SU-DHL-6 (cell line): ENCODE measurements at regions not wholly inside any gene's neighbourhood (a gene's known extent, or its start where the extent isn't known, plus 50 kb on each side); places are given as distances from the start of the nearest gene placed in this dataset.
"Not testable (repeated sequence)": the region's sequence is repeated elsewhere in the genome, so short reads cannot be mapped to it uniquely, and the experiment has no call there.

Experiments
- H2AFZ ChIP-seq: fragments of 200-600 bp; sonication (generic); 2 replicates; pipeline ENCODE4 v1.6.1; 2014; ENCODE audit warnings: low read depth, mild to moderate bottlenecking, moderate library complexity, mixed read lengths, antibody characterized with exemption, low read length; ENCODE audit not compliant: severe bottlenecking
- H3F3A ChIP-seq: fragments of 200-600 bp; shearing (Covaris generic); 2 replicates; pipeline ENCODE4 v1.6.0; 2016; ENCODE audit warnings: antibody characterized with exemption, mild to moderate bottlenecking; ENCODE audit not compliant: insufficient read depth
- H3K27ac ChIP-seq: fragments of 200-600 bp; sonication (generic); 2 replicates; pipeline ENCODE4 v1.5.1; 2016; ENCODE audit warnings: low read depth, mild to moderate bottlenecking, low read length, moderate library complexity, mixed read lengths
- H3K27me3 ChIP-seq: fragments of 200-600 bp; sonication (generic), shearing (Covaris generic); 2 replicates; pipeline ENCODE4 v1.6.0; 2014; ENCODE audit warnings: mild to moderate bottlenecking, low read length
- H3K36me3 ChIP-seq: fragments of 200-600 bp; sonication (generic); 2 replicates; pipeline ENCODE4 v1.6.1; 2014; ENCODE audit warnings: mild to moderate bottlenecking, low read length, mixed read lengths
- H3K4me2 ChIP-seq: fragments of 300-600, 200-600 bp; shearing (Covaris generic), sonication (generic); 2 replicates; pipeline ENCODE4 v1.6.0; 2014; ENCODE audit warnings: low read length, low read depth, mild to moderate bottlenecking; ENCODE audit not compliant: poor library complexity, severe bottlenecking
- H3K4me3 ChIP-seq: fragments of 200-600 bp; sonication (generic); 2 replicates; pipeline ENCODE4 v1.5.1; 2014; ENCODE audit warnings: antibody characterized with exemption, low read length, mild to moderate bottlenecking, mixed read lengths; ENCODE audit not compliant: insufficient read depth, poor library complexity, severe bottlenecking
- H3K79me2 ChIP-seq: fragments of 200-600 bp; sonication (generic); 2 replicates; pipeline ENCODE4 v1.6.1; 2014; ENCODE audit warnings: mild to moderate bottlenecking, low read length, moderate library complexity; ENCODE audit not compliant: insufficient read depth
- H3K9ac ChIP-seq: fragments of 200-600 bp; sonication (generic); 2 replicates; pipeline ENCODE4 v1.7.0; 2014; ENCODE audit warnings: mild to moderate bottlenecking, low read length
- H3K9me2 ChIP-seq: fragments of 200-600 bp; sonication (generic); replicated peaks from 2 replicates; pipeline ENCODE4 v1.6.1; 2014; ENCODE audit warnings: low read length; ENCODE audit not compliant: insufficient read depth
- H3K9me3 ChIP-seq: fragments of 200-600 bp; sonication (generic); 2 replicates; pipeline ENCODE4 v1.6.1; 2014; ENCODE audit warnings: low read length, mixed read lengths; ENCODE audit not compliant: insufficient read depth
- H4K20me1 ChIP-seq: fragments of 200-600 bp; sonication (generic); 2 replicates; pipeline ENCODE4 v1.6.1; 2014; ENCODE audit warnings: low read depth, mild to moderate bottlenecking, antibody characterized with exemption, low read length, moderate library complexity, mixed read lengths
- CTCF ChIP-seq: fragments of 200-600 bp; sonication (generic); IDR thresholded peaks from one replicate; pipeline ENCODE4 v1.5.1; 2017; ENCODE audit warnings: antibody characterized with exemption, mild to moderate bottlenecking, low read length, moderate library complexity; ENCODE audit not compliant: insufficient read depth, poor library complexity, severe bottlenecking
- EZH2phosphoT487 ChIP-seq: fragments of 200-600 bp; sonication (generic), shearing (Covaris generic); conservative IDR thresholded peaks from 2 replicates; pipeline ENCODE4 v1.6.1; 2018; ENCODE audit warnings: mild to moderate bottlenecking, antibody characterized with exemption, low read length, moderate library complexity, mixed read lengths

GRCh38 chr7:66521675-66522074 lies 107.0 kb upstream of the KCTD7 start:
- Histone ChIP-seq H3K36me3 (no peaks in the 10 kb centered on the region), H4K20me1 (no peaks in the 10 kb centered on the region), H3K79me2 (no peaks in the 10 kb centered on the region), H3K27ac (no peak overlapping the region), H3F3A (no peaks in the 10 kb centered on the region), H3K9me2 (no peaks in the 10 kb centered on the region), H3K4me3 (no peak overlapping the region), H3K27me3 (no peaks in the 10 kb centered on the region), H3K9me3 (no peaks in the 10 kb centered on the region), H3K4me2 (no peak overlapping the region), H2AFZ (no peak overlapping the region), H3K9ac (no peak overlapping the region)
- TF ChIP-seq EZH2phosphoT487 = no peak
- no peak for TF ChIP-seq CTCF

DNA sequence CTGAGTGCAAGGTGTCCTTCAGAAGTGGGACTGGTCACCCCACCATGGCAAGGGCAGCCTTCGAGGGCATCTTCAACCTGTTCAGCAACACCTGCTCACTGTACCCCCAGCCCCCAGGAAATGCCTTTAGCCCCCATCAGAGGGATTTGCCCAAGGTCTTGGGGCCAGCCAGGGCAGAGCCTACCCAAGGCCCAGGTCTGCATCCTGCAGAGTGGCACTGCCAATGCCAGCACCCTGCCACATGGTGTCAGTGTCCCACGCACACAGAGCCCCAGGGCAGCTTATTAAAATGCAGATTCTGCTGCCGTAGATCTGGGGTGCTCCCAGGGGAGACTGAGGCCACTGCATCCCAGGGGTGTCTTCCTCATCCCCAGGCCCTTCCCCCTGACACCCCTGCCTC lies 106.2 kb upstream of the KCTD7 start:
- Histone ChIP-seq H4K20me1 (no peaks in the 10 kb centered on the region), H3K9ac (no peak overlapping the region), H3F3A (no peaks in the 10 kb centered on the region), H3K9me3 (no peaks in the 10 kb centered on the region), H3K36me3 (no peaks in the 10 kb centered on the region), H3K4me3 (no peak overlapping the region), H3K9me2 (no peaks in the 10 kb centered on the region), H2AFZ (no peak overlapping the region), H3K27ac (no peak overlapping the region), H3K79me2 (no peaks in the 10 kb centered on the region), H3K27me3 (no peaks in the 10 kb centered on the region), H3K4me2 (no peak overlapping the region)
- TF ChIP-seq EZH2phosphoT487 (no peak), CTCF (peak; percentile 75)

DNA sequence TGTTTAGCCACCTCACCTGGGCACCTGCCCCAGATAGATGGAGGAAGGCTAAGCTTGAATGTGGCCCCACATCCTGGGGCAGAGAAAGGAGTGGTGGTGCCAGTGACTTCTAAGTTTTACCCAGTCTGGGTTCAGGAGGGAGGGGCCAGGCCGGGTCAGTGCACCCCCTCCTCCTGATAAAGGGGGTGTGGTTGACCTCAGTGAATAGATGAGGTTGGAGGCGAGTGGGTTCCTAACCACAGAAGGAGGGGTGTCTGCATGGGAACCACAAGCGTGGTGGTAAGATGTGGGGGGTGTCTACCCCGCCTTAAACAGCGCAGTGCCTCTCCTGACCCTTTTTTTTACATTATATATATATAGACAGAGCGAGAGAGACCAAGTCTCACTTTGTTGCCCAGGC lies 105.3 kb upstream of the KCTD7 start:
- Histone ChIP-seq H3K27me3 (no peaks in the 10 kb centered on the region), H3K36me3 (no peaks in the 10 kb centered on the region), H3K4me2 (no peak overlapping the region), H3K79me2 (no peaks in the 10 kb centered on the region), H3K27ac (no peak overlapping the region), H4K20me1 (no peaks in the 10 kb centered on the region), H3F3A (no peaks in the 10 kb centered on the region), H3K9ac (no peak overlapping the region), H3K9me3 (no peaks in the 10 kb centered on the region), H3K4me3 (no peak overlapping the region), H2AFZ (no peak overlapping the region), H3K9me2 (no peaks in the 10 kb centered on the region)
- TF ChIP-seq EZH2phosphoT487 (no peak), CTCF (no peak)

GRCh38 chr7:66524738-66525137 lies 103.9 kb upstream of the KCTD7 start:
- Histone ChIP-seq H3F3A (no peaks in the 10 kb centered on the region), H3K4me2 (no peak overlapping the region), H3K27ac (no peak overlapping the region), H3K36me3 (no peaks in the 10 kb centered on the region), H2AFZ (no peak overlapping the region), H3K79me2 (no peaks in the 10 kb centered on the region), H3K9ac (no peak overlapping the region), H3K9me3 (no peaks in the 10 kb centered on the region), H3K27me3 (no peaks in the 10 kb centered on the region), H3K9me2 (no peaks in the 10 kb centered on the region), H4K20me1 (no peaks in the 10 kb centered on the region), H3K4me3 (no peak overlapping the region)
- TF ChIP-seq EZH2phosphoT487 (no peak), CTCF (no peak)

GRCh38 chr7:66526782-66527181 lies 101.9 kb upstream of the KCTD7 start:
- not testable (repeated sequence) for H3K9me2 ChIP-seq, H3K79me2 ChIP-seq, H2AFZ ChIP-seq, H3F3A ChIP-seq, H3K36me3 ChIP-seq, H3K9ac ChIP-seq, H4K20me1 ChIP-seq, H3K4me3 ChIP-seq, H3K27ac ChIP-seq, H3K9me3 ChIP-seq, H3K27me3 ChIP-seq, H3K4me2 ChIP-seq
